Stimulated activated CD8-positive, alpha-beta memory T cell treated with anti-CD3 and anti-CD28 coated beads, Interleukin-2, amount 100 ng/mL, for 1 hour (primary cell): ENCODE measurements at regions not wholly inside any gene's neighbourhood (a gene's known extent, or its start where the extent isn't known, plus 50 kb on each side); places are given as distances from the start of the nearest gene placed in this dataset.
"Not testable (repeated sequence)": the region's sequence is repeated elsewhere in the genome, so short reads cannot be mapped to it uniquely, and the experiment has no call there.

ENCODE experiments used
- DNase-seq, 2 donors: peaks; one replicate each; pipeline ENCODE4 v3.0.0-alpha.2; 2020; ENCODE audit warnings: low read depth in 2 of 2

DNA sequence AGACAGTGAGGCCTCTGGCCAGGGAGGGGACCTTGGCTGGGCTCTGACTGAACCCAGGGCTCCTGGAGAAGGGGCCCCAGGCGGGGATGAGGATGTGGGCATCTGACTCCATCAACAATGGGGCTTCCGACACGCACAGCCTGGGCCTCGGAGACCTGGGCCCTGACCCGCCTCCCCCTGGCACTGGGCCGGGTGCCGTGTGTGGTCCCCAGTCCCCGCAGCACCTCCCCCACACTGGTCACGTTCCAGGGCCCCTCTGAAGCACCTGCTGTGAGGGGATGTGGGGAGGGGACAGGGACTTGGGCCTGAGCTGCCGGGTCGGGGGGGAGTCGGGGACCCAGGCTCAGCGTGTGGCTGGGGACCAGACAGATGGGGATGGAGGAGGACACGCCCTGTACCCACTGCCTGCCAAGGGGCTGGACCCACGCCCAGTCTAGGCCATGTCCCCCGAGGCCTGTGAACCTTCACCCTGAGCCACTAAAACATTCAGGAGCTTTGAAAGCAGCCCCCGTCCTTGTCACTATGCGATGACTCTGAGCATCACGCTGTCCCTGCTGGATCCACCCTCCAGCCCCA, 165.8 kb downstream of the TMEM121 start:
- DNase-seq = not testable (repeated sequence)

DNA sequence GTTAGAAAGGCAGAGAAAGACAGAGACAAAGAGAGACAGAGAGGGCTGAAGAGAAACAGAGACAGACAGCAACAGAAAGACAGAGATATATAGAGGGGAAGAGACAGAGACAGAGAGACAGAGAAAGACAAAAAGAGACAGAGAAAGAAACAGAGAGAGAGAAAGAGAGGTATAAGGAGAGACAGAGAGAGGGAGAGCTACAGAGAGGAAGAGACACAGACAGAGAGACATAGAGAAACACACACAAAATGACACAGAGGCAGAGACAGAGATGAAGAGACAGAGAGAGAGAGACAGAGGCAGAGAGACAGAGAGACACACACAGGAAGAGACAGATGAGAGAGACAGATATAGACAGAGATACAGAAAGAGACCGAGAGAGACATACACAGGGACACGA, 168.6 kb downstream of the TMEM121 start:
- no peak for DNase-seq

DNA sequence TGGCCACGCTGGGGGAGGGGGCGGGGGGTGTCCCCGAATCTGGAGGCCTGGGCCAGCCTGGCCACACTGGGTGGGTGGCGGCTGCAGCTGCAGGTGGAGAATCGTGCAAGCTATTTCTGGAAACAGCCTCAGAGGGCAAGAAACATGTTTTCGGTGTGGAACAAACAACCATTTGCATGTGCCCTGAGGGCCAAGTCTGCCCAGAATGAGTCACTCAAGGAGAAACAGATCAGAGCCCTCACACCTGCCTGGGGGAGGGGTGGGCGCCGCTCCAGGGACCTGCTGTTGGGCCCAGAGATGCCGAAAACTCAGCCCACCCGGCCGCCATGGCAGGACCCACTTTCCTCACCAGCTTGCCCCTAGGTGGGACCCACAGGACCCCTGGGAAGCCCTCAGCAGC, 170.0 kb downstream of the TMEM121 start:
- DNase-seq = not testable (repeated sequence)

GRCh38 chr14:105697414-105697813, 171.0 kb downstream of the TMEM121 start:
- DNase-seq = not testable (repeated sequence)

GRCh38 chr14:105697955-105698354, 171.6 kb downstream of the TMEM121 start:
- not testable (repeated sequence) for DNase-seq

GRCh38 chr14:105698940-105699556, 172.7 kb downstream of the TMEM121 start:
- not testable (repeated sequence) for DNase-seq

DNA sequence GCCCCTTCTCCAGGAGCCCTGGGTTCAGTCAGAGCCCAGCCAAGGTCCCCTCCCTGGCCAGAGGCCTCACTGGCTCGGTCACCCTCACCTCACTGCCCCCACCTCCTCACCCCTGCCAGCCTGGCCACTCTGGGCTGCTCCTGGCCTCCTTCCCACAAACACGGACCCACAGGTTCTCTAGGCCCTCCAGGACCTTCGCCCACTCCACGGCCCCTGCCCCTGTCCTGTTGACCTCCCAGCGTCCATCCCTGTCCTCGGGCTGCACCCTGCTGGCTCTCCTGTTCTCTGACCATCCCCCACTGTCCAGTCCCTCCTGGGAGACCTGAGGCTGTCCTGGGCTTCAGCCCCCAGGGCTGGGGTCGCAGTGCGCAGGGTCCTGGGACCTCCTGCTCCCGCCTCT, 173.3 kb downstream of the TMEM121 start:
- not testable (repeated sequence) for DNase-seq

GRCh38 chr14:105700146-105700545, 173.8 kb downstream of the TMEM121 start:
- DNase-seq = not testable (repeated sequence)

- DNase-seq = no peak
Measured at GRCh38 chr14:105700622-105701288, 174.4 kb downstream of the TMEM121 start.

- no peak for DNase-seq
Measured at GRCh38 chr14:105701456-105702274, 175.3 kb downstream of the TMEM121 start.

DNA sequence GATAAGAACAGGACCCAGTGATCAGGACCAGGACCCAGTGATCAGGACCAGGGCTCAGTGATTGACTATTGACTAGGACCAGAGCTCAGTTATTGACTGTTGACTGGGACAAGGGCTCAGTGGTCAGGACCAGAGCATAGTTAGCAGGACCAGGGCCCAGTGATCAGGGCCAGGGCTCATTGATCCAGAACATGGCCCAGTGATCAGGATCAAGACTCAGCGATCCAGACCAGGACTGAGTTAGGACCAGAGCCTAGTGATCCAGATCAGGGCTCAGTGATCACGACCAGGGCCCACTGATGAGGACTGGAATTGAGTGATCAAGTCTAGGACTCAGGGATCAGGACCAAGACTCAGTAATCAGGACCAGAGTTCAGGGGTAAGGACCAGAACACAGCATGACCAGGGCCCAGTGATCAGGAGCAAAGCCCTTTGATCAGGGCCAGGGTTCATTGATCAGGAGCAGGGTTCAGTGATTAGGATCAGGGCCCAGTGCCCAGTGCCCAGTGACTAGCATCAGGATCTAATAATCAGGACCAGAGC, 176.0 kb downstream of the TMEM121 start:
- DNase-seq = no peak

- not testable (repeated sequence) for DNase-seq
Measured at GRCh38 chr14:105703044-105703665, 176.8 kb downstream of the TMEM121 start.

DNA sequence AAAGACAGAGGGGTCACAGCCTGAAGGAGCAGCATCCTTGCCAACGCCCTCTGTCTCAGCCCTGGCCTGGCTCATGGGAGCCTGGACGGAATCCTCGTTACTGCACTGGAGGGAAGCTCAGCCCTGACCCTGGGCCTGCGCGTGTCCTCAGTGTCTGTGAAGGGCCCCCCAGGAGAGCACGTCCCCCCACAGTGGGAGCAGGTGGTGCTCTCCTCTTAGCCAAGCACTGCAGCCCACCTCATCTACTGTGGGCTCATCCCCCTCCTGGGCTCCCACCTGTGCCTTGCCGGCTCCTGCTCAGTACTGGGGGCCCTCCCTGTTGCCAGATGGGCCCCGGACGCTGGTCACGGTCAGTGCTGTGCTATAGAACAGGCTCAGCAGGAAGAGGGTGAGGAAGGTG, 177.7 kb downstream of the TMEM121 start:
- DNase-seq = not testable (repeated sequence)

GRCh38 chr14:105704492-105704891, 178.1 kb downstream of the TMEM121 start:
- not testable (repeated sequence) for DNase-seq

GRCh38 chr14:105705512-105705861, 179.1 kb downstream of the TMEM121 start:
- not testable (repeated sequence) for DNase-seq

DNA sequence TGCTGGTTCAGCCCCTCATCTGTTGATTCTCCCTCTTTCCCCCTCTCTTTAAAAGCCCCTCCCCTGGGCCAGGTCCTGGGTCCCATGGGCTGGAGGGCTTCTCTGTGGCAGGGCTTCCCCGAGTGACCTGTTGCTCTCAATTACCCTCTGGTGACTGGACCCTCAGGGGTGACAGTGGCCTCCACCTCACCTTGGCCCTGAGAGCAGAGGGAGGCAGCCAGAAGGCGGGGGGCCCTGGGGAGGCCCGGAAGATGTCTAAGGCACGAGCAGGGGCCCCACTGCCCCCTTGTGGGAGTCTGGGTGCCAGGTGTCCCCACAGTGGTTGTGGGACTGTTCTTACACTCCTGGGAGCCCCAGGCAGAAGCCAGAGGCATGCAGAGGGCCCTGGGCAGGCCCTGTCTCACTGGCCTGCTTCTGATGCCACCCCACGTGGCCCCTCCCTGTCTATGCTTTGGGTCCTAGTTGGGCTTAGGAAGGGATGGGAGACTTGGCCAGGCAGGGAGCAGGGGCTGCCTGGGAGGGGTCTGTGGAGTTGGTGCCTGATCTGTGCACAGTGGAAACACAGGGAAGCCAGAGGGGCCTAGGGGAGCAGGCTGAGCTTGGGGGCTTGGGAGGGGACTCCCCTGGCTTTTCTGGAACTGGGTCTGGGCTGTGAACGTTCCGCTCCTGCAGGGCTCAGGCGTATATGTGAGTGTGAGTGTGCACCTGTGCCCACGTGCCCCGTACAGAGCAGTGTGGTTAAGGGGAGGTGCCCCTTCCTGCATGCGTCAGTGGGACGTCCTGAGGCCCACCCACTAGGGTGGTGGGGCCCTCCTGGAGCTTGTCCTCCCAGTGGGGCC, 179.7 kb downstream of the TMEM121 start:
- not testable (repeated sequence) for DNase-seq

- not testable (repeated sequence) for DNase-seq
Measured at GRCh38 chr14:105706701-105707019, 180.3 kb downstream of the TMEM121 start.

DNA sequence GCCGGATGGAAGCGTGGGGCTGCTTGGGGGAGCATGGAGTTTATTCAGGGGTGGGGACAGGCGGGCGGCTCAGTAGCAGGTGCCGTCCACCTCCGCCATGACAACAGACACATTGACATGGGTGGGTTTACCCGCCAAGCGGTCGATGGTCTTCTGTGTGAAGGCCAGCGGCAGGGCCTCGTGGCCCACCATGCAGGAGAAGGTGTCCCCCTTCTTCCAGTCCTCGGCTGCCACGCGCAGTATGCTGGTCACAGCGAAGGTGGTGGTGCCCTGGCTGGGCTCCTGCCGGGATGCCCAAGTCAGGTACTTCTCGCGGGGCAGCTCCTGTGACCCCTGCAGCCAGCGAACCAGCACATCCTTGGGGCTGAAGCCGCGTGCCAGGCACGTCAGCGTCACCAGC, 180.7 kb downstream of the TMEM121 start:
- DNase-seq = not testable (repeated sequence)

GRCh38 chr14:105707723-105708151, 181.4 kb downstream of the TMEM121 start:
- not testable (repeated sequence) for DNase-seq

GRCh38 chr14:105708251-105709134, 182.1 kb downstream of the TMEM121 start:
- not testable (repeated sequence) for DNase-seq
